H9 (cell line): ENCODE measurements at regions not wholly inside any gene's neighbourhood (a gene's known extent, or its start where the extent isn't known, plus 50 kb on each side); places are given as distances from the start of the nearest gene placed in this dataset.

ENCODE experiments used
- DNase-seq: peaks from one replicate; pipeline ENCODE4 v3.0.0-alpha.2; 2017
- H2AFZ ChIP-seq: one replicate; pipeline ENCODE4 v1.6.1; 2013; ENCODE audit warnings: mild to moderate bottlenecking, low read length, control low read depth, moderate library complexity
- H2AK5ac ChIP-seq: 2 replicates; pipeline ENCODE4 v1.6.1; 2013; ENCODE audit warnings: low read length, control low read depth, mixed read lengths; ENCODE audit not compliant: insufficient read length
- H2BK120ac ChIP-seq: one replicate; pipeline ENCODE4 v1.6.1; 2013; ENCODE audit warnings: low read depth, mild to moderate bottlenecking, low read length, control low read depth, inconsistent platforms; ENCODE audit not compliant: poor library complexity, severe bottlenecking
- H2BK12ac ChIP-seq: 2 replicates; pipeline ENCODE4 v1.6.1; 2013; ENCODE audit warnings: low read length, control low read depth, mixed read lengths, low read depth; ENCODE audit not compliant: insufficient read length
- H2BK15ac ChIP-seq: 2 replicates; pipeline ENCODE4 v1.6.1; 2013; ENCODE audit warnings: low read depth, low read length, control low read depth
- H2BK20ac ChIP-seq: one replicate; pipeline ENCODE4 v1.6.1; 2013; ENCODE audit warnings: low read depth, mild to moderate bottlenecking, low read length, control low read depth, inconsistent platforms; ENCODE audit not compliant: poor library complexity, severe bottlenecking
- H2BK5ac ChIP-seq: 2 replicates; pipeline ENCODE4 v1.6.1; 2013; ENCODE audit warnings: low read length, control low read depth, mixed read lengths; ENCODE audit not compliant: insufficient read length
- H3K14ac ChIP-seq: 2 replicates; pipeline ENCODE4 v1.6.1; 2013; ENCODE audit warnings: low read length, control low read depth; ENCODE audit not compliant: insufficient read depth
- H3K18ac ChIP-seq: 2 replicates; pipeline ENCODE4 v1.6.1; 2013; ENCODE audit warnings: low read depth, mild to moderate bottlenecking, mixed read lengths, low read length, control low read depth; ENCODE audit not compliant: insufficient read length
- H3K23ac ChIP-seq: 2 replicates; pipeline ENCODE4 v1.6.1; 2013; ENCODE audit warnings: low read length, control low read depth, mixed read lengths, low read depth; ENCODE audit not compliant: insufficient read length
- H3K23me2 ChIP-seq: 2 replicates; pipeline ENCODE4 v1.6.1; 2013; ENCODE audit warnings: low read depth, mild to moderate bottlenecking, mixed read lengths, low read length, control low read depth; ENCODE audit not compliant: insufficient read length, poor library complexity, severe bottlenecking
- H3K27ac ChIP-seq: 2 replicates; pipeline ENCODE4 v1.5.1; 2013; ENCODE audit warnings: low read length, control low read depth, mixed read lengths, low read depth; ENCODE audit not compliant: insufficient read length
- H3K27me3 ChIP-seq: 2 replicates; pipeline ENCODE4 v1.6.1; 2013; ENCODE audit warnings: low read length, control low read depth, inconsistent platforms; ENCODE audit not compliant: insufficient read depth
- H3K4ac ChIP-seq: 2 replicates; pipeline ENCODE4 v1.6.1; 2013; ENCODE audit warnings: low read depth, mild to moderate bottlenecking, control low read depth, inconsistent platforms, low read length, moderate library complexity
- H3K4me1 ChIP-seq: 2 replicates; pipeline ENCODE4 v1.6.1; 2013; ENCODE audit warnings: low read length, control low read depth, inconsistent platforms; ENCODE audit not compliant: insufficient read depth
- H3K4me2 ChIP-seq: 2 replicates; pipeline ENCODE4 v1.6.1; 2013; ENCODE audit warnings: low read length, control low read depth, mixed read lengths; ENCODE audit not compliant: insufficient read length, insufficient read depth
- H3K56ac ChIP-seq: 2 replicates; pipeline ENCODE4 v1.6.1; 2013; ENCODE audit warnings: low read depth, mild to moderate bottlenecking, mixed read lengths, low read length, control low read depth; ENCODE audit not compliant: insufficient read length
- H3K79me1 ChIP-seq: 2 replicates; pipeline ENCODE4 v1.6.1; 2013; ENCODE audit warnings: low read depth, mild to moderate bottlenecking, moderate library complexity, low read length, control low read depth, inconsistent platforms; ENCODE audit not compliant: insufficient read depth, poor library complexity, severe bottlenecking
- H3K79me2 ChIP-seq: 2 replicates; pipeline ENCODE4 v1.6.1; 2013; ENCODE audit warnings: low read length, control low read depth, inconsistent platforms; ENCODE audit not compliant: insufficient read depth
- H3K9ac ChIP-seq: 2 replicates; pipeline ENCODE4 v1.6.1; 2013; ENCODE audit warnings: low read length, control low read depth, mixed read lengths; ENCODE audit not compliant: insufficient read length; ENCODE audit errors: extremely low read depth
- H3K9me3 ChIP-seq: one replicate; pipeline ENCODE4 v1.6.1; 2013; ENCODE audit warnings: low read depth, low read length, inconsistent platforms; ENCODE audit not compliant: control insufficient read depth
- H3T11ph ChIP-seq: one replicate; pipeline ENCODE4 v1.6.1; 2013; ENCODE audit warnings: mild to moderate bottlenecking, low read length, control low read depth, inconsistent platforms
- H4K20me1 ChIP-seq: one replicate; pipeline ENCODE4 v1.6.1; 2013; ENCODE audit not compliant: control insufficient read depth, insufficient read length, insufficient read depth
- H4K5ac ChIP-seq: 2 replicates; pipeline ENCODE4 v1.6.1; 2013; ENCODE audit warnings: low read depth, mild to moderate bottlenecking, mixed read lengths, low read length, control low read depth; ENCODE audit not compliant: insufficient read length
- H4K8ac ChIP-seq: replicated peaks from 2 replicates; pipeline ENCODE4 v1.6.1; 2013; ENCODE audit warnings: low read length, control low read depth, mixed read lengths, low read depth; ENCODE audit not compliant: insufficient read length
- H4K91ac ChIP-seq: 2 replicates; pipeline ENCODE4 v1.6.1; 2013; ENCODE audit warnings: low read depth, mild to moderate bottlenecking, moderate library complexity, mixed read lengths, low read length, control low read depth; ENCODE audit not compliant: insufficient read length
- H3K27ac Mint-ChIP-seq, 3 experiments: 2 replicates in 2 of 3; 3 replicates in 1 of 3; pipeline ENCODE4 v1.8.0; 2020 to 2021; ENCODE audit warnings: mixed read lengths in 3 of 3, mild to moderate bottlenecking in 1 of 3, moderate library complexity in 1 of 3
- H3K27me3 Mint-ChIP-seq: 2 replicates; pipeline ENCODE4 v1.8.0; 2021; ENCODE audit warnings: low read depth, mild to moderate bottlenecking, moderate library complexity, mixed read lengths
- H3K36me3 Mint-ChIP-seq, 3 experiments: 2 replicates in 2 of 3; 3 replicates in 1 of 3; pipeline ENCODE4 v1.8.0; 2020 to 2021; ENCODE audit warnings: low read depth in 3 of 3, mixed read lengths in 3 of 3; ENCODE audit not compliant: insufficient read depth in 1 of 3
- H3K4me1 Mint-ChIP-seq, 2 experiments: 2 replicates each; pipeline ENCODE4 v1.8.0; 2020; ENCODE audit warnings: mixed read lengths in 2 of 2
- H3K4me3 Mint-ChIP-seq, 2 experiments: 2 replicates in 1 of 2; 3 replicates in 1 of 2; pipeline ENCODE4 v1.8.0; 2020 to 2021; ENCODE audit warnings: mild to moderate bottlenecking in 2 of 2, mixed read lengths in 2 of 2, moderate library complexity in 1 of 2
- H3K9me3 Mint-ChIP-seq, 2 experiments: 2 replicates in 1 of 2; 3 replicates in 1 of 2; pipeline ENCODE4 v1.8.0; 2020; ENCODE audit warnings: mild to moderate bottlenecking in 2 of 2, mixed read lengths in 2 of 2, moderate library complexity in 1 of 2
- WGBS: extraction: QIAGEN DNeasy Blood & Tissue Kit; methylation state at CpG from one replicate; pipeline ENCODE4 v1.1.7; 2013; ENCODE audit warnings: missing lambda C conversion rate, low lambda C conversion rate, mixed read lengths; ENCODE audit not compliant: insufficient read length; ENCODE audit errors: extremely low coverage; 5-methylcytosine and 5-hydroxymethylcytosine counted together
- TF ChIP-seq, protein P1 (sequence below): fragments of 200-600 bp; sonication (generic); conservative IDR thresholded peaks from 3 replicates; pipeline ENCODE4 v1.8.0; 2021; ENCODE audit warnings: antibody characterized with exemption, mild to moderate bottlenecking

DNA sequence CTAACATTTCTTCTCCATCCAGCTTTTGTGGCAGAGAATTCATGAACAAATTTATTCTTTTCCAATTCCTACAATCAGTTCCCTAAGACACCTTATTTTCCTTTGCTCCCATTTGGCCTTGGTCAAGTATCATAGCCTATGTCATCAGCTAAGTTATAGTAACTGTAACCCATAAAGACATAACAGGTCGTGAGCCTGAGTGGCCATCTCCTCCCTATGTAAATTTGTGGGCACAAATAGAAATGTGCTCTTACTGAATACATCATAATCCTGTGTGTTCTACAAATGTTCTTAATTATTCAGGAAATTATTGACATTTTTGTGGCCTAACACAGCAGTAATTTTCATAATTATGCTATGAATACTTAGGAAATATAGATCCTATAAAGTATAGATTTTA lies 108.9 kb upstream of the ZNF717 start:
- no peak overlapping the region for H3K18ac ChIP-seq
- H4K8ac ChIP-seq = no peak overlapping the region
- H3K4me1 Mint-ChIP-seq = peaks cover 3 to 11% of the 10 kb centered on the region in 2 experiments; a peak in 2 of 4 replicates
- H4K5ac ChIP-seq = no peak overlapping the region
- H3K27me3 ChIP-seq = no peaks in the 10 kb centered on the region
- H3K27me3 Mint-ChIP-seq = no peaks in the 10 kb centered on the region
- no peak overlapping the region for H2BK5ac ChIP-seq
- H3K23ac ChIP-seq = no peak overlapping the region
- no peak overlapping the region for H3K27ac ChIP-seq
- H3K9me3 ChIP-seq = no peaks in the 10 kb centered on the region
- no peak overlapping the region for H3K9ac ChIP-seq
- H3K36me3 Mint-ChIP-seq = no peaks in the 10 kb centered on the region
- DNase-seq = no peak
- no peak overlapping the region for H2BK120ac ChIP-seq
- no peaks in the 10 kb centered on the region for H3K79me2 ChIP-seq
- WGBS = no CpG with 5 or more reads among the region's 1 CpG
- H2AK5ac ChIP-seq = no peak overlapping the region
- H3K27ac Mint-ChIP-seq = no peak overlapping the region
- no peak overlapping the region for H3K4ac ChIP-seq
- H3K4me1 ChIP-seq = no peaks in the 10 kb centered on the region
- H4K91ac ChIP-seq = no peak overlapping the region
- H2BK15ac ChIP-seq = no peak overlapping the region
- no peak overlapping the region for H3K14ac ChIP-seq
- H2BK12ac ChIP-seq = no peak overlapping the region
- no peak overlapping the region for H2BK20ac ChIP-seq
- TF ChIP-seq, protein P1, sequence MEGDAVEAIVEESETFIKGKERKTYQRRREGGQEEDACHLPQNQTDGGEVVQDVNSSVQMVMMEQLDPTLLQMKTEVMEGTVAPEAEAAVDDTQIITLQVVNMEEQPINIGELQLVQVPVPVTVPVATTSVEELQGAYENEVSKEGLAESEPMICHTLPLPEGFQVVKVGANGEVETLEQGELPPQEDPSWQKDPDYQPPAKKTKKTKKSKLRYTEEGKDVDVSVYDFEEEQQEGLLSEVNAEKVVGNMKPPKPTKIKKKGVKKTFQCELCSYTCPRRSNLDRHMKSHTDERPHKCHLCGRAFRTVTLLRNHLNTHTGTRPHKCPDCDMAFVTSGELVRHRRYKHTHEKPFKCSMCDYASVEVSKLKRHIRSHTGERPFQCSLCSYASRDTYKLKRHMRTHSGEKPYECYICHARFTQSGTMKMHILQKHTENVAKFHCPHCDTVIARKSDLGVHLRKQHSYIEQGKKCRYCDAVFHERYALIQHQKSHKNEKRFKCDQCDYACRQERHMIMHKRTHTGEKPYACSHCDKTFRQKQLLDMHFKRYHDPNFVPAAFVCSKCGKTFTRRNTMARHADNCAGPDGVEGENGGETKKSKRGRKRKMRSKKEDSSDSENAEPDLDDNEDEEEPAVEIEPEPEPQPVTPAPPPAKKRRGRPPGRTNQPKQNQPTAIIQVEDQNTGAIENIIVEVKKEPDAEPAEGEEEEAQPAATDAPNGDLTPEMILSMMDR = no peak
- no peaks in the 10 kb centered on the region for H4K20me1 ChIP-seq
- no peaks in the 10 kb centered on the region for H3K79me1 ChIP-seq
- H2AFZ ChIP-seq = no peak overlapping the region
- H3K56ac ChIP-seq = no peak overlapping the region
- no peak overlapping the region for H3K4me3 Mint-ChIP-seq
- no peak overlapping the region for H3K4me2 ChIP-seq
- H3K9me3 Mint-ChIP-seq = no peaks in the 10 kb centered on the region
- H3K23me2 ChIP-seq = no peaks in the 10 kb centered on the region
- no peak overlapping the region for H3T11ph ChIP-seq
